GM18517 (cell line): ENCODE measurements at regions not wholly inside any gene's neighbourhood (a gene's known extent, or its start where the extent isn't known, plus 50 kb on each side); places are given as distances from the start of the nearest gene placed in this dataset.
"Not testable (repeated sequence)": the region's sequence is repeated elsewhere in the genome, so short reads cannot be mapped to it uniquely, and the experiment has no call there.

Experiments
- ATAC-seq: cut with Tn5 transposase; IDR thresholded peaks from one replicate; pipeline ENCODE4 v1.9.1; 2021; ENCODE audit warnings: mild to moderate bottlenecking, moderate library complexity; ENCODE audit not compliant: unreplicated experiment

DNA sequence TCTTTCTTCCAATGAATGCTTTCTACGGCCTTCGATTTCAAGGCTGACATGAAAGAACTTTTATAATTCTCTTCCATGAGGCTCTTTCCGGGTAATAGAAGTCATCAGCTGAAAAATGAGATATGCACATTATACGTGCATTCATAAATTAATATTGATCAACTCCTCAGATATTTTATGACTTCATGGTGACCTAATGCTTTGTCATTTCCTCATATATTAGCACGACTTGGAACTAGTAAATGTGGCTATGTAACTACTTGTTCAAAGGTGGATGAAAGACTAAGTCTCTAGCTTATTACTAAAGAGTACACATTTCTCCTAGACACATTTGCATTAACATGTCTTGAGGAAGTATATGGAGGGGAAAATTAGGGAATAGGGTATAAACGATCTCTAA lies 168.8 kb downstream of the HDGFL1 start:
- ATAC-seq = no peak

DNA sequence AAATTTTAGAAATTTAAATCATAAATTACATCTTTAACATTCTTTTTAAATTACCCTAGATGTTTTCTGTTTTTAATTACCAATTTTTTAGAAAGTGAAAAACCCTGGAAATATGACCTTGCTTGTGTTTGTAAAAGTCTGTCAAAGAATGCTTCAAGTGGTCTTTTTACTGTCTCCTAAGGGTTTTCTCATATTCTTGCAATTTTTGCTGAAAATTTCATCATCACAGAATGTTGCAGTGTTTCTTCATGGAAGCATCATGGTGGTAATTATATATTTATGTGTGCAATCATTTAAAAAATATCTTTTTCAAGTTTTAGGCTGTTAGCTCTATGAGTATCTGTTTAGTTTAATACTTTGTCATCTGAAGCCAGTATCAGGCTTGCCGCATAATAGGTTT lies 178.2 kb downstream of the HDGFL1 start:
- ATAC-seq = no peak

DNA sequence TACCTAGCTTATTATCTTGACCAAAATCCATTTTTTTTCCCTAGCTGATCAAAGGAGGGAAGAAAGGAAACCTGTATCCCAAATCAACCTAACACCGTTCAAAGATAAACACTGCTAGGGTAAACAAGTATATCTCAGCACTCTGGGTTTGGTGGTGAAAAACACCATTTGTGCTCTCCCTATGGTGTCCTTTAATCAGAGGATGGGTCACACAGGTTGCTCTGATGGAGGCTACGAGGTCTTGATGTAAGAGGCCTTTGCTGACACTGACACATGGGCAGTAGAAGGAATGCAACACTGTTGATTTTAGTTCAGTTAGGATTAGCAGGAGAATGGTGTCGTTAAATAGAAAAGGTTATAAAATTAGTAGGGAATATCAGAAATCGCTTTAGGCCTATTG lies 179.3 kb downstream of the HDGFL1 start:
- no peak for ATAC-seq

DNA sequence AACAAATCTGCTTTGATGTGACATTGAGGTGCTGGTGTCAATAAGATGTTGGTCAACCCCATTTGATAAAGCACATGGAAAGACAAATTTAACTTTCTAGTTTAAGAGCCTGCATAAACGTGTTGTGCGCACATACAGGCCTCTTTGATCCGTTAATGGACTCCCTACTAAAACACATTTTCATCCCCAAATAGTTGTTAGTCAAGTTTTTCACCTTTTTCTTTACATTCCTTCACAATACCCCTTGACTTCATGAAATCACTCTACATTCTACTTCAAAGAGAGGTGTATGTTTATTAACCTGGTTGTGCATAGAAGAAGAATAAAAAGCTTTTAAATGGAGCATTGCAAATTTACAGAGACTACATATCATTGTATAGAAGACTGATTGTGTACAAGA lies 180.3 kb downstream of the HDGFL1 start:
- no peak for ATAC-seq

DNA sequence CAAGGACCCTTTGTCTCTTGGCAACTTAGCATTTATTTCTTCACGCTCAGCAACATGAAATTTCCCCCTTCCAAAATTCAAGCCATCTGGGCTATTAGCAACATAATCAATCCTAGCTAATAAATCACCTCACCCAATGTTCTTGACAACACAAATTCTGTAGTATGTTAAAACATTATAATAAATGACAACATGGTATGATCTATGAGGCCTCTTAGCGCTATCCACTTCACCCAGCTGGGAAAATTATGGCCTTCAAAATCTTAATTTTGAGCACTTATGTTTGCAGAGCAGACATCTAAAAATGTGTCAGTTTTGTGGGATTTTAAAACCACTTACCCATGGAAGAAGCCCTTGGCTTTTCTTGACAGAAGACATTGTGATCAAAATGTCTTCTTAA lies 181.9 kb downstream of the HDGFL1 start:
- no peak for ATAC-seq

DNA sequence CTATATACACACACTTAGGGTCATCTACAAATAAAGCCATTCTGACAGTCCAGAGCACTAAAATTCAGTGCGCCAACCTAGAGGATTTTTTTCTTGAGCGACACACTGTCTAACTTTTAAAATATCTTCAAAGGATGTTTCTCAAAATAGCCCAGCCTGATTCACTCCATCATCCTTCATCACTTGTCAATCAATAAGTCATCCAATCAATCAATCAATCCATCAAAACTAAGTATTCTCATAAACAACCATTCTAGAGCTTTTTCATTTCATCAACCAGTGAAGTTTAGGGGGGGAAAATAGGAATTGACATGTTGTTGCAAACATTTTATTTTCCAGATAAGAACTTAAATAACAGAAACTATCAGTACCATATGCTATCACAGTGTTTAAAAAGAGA lies 183.2 kb downstream of the HDGFL1 start:
- ATAC-seq = no peak

DNA sequence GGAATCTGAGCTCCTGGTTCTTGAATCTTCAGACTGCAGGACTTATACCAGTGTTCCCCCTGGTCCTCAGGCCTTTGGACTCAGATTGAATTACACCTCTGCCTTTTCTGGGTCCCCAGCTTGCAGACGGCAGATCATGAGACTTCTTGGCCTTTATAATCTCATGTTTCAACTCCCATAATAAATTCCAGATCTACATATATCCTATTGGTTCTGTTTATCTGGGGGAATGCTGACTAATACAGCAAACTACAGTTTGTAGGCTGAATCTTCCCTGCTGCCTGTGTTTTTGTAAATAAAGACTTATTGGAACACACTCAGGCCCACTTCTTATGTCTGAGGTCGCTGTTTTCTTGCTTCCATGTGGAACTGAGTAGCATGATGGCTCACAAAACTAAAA lies 184.7 kb downstream of the HDGFL1 start:
- ATAC-seq = no peak

DNA sequence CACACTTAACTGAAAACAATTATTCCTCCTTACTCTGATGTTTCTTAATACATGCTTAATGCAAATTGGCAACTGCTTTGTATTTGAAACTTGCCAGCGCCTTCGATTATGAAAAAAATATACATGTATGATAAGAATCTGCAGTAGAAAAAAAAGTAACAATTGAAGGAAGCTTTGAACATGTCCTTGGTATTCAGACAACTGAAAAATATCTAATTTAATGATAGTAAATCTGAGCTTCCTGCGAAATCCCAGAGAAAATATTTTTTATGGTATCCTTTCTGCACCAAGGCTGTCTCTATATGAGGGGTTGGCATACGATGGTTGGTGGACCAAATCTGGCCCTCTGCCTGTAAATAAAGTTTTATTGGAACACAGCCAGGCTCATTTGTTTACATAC lies 186.2 kb downstream of the HDGFL1 start:
- ATAC-seq = no peak

DNA sequence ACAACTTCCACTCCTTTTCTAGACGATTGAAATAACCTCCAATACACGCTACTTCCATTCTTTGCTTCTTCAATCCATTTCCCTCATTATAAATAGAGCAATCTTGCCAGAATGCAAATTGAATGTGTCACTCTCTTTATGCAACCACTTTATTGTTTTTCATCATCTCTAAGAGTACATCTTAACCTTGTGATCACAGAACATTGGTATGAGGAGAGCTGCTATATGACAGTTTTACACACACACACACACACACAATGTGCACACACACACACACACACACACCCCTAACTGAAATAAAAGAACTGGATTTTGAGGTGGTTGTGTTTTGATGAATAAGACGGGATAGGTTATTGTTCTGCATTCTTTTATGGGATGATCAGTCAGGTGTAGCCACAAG lies 187.0 kb downstream of the HDGFL1 start:
- no peak for ATAC-seq

DNA sequence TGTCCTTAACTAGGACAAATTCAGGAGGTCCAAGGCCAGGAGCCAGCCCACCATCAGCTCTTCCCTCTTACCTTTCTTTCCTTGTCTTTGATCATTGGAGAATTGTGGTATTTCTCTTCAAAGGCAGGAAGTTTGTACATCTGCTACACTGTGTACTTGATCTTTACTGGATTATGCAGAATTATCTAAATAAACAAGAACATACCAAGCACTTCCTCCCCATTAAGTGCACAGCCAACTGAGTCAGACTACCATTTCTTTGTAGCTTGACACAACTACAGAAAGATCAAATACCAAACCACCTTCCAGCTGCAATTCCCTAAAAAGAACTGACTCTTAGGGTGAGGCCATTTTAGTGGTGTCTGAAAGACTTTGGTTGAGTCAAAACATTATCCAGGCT lies 195.1 kb downstream of the HDGFL1 start:
- ATAC-seq = no peak

DNA sequence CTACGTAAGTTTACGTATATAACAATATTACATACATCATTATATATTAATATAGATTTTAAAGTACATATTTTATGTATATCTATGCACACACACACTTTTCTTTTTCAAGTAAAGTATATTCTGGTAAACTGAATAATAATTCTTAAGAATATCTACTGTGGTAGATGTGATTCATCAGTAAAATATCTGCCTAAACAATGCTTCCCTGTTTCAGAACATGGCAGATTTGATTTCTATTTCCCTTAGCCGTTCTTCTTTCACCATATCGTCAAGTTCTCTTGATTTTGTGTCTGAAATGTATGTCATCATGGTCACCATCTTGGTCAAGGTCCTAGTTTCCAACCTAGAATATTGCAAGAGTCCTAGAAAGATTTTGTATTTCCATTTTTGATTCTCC lies 195.6 kb downstream of the HDGFL1 start:
- ATAC-seq = no peak

DNA sequence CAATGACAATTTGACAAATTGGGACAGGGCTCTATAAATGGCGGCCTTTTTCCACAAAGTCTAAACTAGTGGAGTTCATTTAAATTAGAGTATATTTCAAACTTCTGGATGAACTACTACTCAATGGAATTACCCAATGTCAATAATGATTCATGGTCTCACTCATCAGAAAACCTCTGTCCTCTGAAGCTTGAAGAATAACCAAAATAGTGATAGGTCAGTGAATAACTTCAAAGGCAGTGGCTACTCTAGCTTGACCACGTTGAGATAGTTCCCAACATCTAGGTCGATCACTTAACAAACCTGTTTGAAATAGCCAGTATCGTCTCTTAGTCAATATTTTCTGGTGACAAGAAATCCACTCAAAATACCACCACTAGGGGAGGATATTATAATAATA lies 197.6 kb downstream of the HDGFL1 start:
- ATAC-seq = no peak

DNA sequence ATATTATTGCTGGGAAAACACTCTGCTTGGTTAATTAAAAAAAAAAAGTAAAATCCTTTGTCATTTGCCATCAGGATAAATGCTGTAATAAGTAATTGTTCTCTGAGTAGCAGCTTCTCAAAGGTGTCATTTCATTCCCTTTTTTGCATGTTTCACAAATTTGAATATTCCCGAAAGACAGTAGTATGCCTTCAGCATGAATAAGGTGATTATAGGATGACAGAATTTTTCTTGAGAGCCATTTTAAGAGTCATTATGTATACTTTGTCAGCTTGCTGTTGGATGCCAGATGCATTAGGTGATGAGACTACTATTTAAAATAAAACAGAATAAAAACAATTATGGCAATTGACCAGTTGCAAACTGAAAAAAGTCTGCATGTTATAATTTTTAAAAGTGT lies 200.7 kb downstream of the HDGFL1 start:
- ATAC-seq = no peak

DNA sequence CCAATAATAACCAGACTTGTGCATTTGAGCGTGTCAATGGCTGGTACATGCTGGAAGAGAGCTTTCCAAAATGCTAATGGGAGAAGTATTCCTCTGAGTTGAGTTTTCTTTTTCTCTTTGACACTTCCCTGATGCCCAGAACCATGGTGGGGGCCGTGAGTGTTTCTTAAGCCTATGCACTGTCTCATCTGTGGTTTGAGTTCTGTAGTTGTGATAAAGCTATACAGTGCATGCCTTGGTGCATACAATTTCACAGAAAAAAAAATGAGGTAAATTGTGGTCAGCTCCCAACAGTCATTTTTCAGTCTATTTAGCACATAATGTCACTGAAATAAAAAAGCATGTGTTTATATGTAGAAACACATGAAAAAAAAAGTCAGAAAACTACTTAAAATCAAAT lies 204.8 kb downstream of the HDGFL1 start:
- ATAC-seq = no peak

DNA sequence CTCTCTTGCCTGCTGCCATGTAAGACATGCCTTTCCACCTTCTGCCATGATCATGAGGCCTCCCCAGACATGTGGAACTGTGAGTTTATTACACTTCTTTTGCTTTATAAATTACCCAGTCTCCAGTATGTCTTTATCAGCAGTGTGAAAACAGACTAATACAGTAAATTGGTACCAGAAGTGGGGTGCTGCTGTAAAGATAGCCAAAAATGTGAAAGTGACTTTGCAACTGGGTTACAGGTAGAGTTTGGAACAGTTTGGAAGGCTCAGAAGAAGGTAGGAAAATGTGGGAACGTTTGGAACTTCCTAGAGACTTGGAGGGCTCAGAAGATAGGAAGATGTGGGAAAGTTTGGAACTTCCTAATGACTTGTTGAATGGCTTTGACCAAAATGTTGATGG lies 209.1 kb downstream of the HDGFL1 start:
- not testable (repeated sequence) for ATAC-seq

DNA sequence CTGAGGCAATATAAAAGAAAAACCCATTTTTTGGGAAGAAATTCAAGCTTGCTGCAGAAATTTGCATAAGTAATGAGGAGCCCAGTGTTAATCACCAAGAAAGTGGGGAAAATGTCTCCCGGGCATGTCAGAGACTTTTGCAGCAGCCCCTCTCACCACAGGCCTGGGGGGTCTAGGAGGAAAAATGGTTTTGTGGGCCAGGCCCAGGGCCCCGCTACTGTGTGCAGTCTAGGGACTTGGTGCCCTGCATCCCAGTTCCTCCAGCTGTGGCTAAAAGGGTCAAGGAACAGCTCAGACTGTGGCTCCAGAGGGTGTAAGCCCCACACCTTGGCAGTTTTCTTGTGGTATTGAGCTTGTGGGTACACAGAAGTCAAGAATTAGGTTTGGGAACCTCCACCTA lies 209.7 kb downstream of the HDGFL1 start:
- no peak for ATAC-seq

DNA sequence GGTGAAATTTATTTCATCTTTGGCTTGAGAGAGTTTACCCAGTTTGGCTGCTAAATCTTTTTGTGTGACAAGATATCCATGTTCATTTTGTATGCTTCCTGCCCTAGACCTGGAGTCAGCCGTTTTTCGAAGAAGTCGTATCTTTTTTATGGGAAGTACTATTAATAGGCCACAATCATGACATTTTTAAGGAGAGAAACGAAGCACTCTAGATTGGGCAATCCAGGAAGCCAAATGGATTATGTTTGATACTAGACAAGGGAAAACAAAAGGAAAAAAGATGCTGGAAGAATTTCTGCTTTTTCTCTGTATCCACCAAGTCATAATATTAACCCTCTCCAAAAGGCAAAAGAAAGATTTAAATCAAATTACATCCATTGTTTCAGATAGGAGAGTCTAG lies 214.6 kb downstream of the HDGFL1 start:
- ATAC-seq = no peak

DNA sequence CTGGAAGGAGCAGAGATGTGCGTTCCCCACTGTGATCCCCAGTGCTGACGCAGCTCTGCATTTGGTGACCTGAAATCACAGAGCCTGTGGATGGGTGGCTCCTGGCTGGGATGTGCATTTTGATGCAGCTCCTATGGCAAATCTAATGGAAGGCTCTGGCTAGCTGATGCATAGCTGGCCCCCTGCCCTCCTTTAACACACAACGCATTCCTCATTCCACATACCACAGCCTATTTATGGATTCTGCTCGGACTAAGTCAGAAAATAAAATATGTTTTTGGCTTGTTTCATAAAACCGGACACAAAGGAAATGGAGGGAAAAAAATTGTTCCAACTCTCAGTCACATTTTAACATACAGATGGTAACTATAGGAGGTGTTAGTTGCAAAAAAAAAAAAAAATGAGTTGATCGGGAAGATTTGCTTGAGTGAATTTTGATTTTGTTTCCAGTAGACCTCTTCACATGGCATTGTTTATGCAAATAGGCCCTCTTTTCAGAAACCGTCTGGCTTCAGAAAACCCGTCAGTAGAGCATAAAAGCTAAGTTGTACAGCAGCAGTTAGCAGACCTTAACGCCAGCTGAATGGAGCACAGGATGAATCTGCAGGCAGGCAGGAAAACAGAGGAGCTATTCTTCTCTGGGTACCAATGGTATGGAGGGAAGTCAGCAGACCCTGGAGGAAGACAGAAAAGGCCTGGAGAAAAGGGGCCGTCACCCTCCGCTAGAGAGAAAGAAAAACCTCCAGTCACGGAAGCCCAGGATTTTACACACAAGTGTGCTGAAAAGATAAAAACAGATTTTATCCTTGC lies 215.4 kb downstream of the HDGFL1 start:
- ATAC-seq = no peak

DNA sequence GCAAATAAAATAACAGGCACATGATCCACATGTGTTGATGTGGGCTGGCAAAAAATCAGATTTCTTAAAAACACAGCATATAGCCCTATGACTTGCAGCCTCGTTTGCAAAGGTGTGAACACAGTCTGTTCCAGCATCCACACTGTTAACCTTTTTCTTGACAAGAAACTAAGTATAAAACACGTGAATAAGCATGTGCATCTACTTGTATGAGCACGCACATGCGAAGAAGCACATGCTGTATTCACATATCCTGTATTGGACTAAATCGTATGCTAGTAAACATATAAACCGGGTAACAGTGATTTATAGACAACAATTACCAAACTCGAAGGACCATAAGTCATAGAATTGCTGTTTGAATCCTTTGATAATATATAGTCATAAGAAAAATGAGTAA lies 218.7 kb downstream of the HDGFL1 start:
- no peak for ATAC-seq

DNA sequence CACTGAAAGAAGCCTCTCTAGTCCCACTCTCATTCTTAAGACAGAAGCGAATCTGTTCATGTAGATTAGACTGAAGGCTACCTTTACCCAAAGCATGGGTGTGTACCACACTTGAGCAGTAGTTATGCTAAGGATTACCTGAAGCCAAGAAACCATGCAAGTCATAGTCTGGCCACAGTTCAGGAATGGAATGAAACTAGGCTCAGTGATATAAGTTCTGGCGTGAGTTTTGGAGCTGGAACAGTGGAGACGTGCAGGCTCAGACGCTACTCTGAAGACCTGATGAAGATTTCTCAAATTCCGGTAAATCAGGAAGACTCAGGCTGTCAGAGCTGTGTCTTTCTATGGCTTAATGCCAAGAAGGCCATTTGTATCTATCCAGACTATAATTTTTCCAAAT lies 219.9 kb downstream of the HDGFL1 start:
- no peak for ATAC-seq

DNA sequence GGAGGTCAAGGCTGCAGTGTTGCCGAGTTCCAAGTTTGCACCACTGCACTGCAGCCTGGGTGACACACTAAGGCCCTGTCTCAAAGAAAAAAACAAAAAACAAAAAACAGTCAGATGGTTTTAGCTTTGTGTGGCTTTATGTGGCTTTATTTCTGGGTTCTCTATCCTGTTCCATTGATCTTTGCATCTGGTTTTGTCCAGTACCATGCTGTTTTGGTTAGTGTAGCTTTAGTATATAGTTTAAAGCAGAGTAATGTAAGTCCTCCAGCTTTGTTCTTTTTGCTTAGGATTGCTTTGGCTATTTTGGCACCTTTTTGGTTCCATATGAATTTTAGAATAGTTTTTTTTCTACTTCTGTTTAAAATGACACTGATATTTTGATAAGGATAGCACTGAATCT lies 225.5 kb downstream of the HDGFL1 start:
- ATAC-seq = no peak

DNA sequence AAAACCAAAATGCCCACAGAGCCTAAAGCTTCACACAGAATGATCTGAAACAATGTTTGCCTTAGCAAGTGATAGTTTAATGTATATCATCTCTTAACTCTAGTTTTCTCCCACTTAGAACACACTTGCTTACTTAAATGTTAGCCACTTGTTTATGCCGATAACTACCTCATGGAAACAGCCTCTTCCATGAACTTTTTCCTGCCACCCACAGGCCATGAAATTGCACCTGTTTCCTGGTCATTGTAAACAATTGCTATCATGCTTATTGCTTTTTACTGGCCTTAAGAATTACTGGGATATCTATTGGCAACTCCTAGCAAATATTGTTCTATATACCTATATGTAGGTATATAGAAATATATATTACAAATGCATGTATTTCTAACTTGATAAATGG lies 231.1 kb downstream of the HDGFL1 start:
- ATAC-seq = no peak

DNA sequence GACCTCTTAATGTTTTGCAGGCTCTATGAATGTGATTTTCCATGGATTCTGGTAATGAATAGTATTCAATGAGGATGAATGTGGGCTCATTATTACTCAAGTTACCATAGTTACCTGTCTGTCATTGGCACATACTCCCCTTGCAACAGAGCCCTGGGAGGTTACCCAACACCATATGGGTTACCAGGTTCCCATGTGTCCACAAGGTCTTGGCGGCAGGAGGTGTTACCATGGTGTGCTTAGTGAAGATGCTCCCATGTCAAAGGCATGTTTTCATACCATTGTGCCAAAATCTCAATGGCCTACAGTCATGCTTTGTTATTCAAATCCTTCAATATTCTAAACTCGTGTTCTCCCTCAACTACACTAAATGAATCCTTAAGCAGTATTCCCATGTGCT lies 232.5 kb downstream of the HDGFL1 start:
- no peak for ATAC-seq
